DND-41 (cell line): ENCODE measurements at regions not wholly inside any gene's neighbourhood (a gene's known extent, or its start where the extent isn't known, plus 50 kb on each side); places are given as distances from the start of the nearest gene placed in this dataset.
A peak's percentile ranks its signal among the peaks of the same experiment; 100 is the strongest.

Source experiments
- EZH2 ChIP-seq: IDR thresholded peaks from 3 replicates; pipeline ENCODE4 v1.6.1; 2012; ENCODE audit warnings: borderline replicate concordance, low read depth, mild to moderate bottlenecking, moderate library complexity, low read length, inconsistent platforms; ENCODE audit not compliant: severe bottlenecking
- TF ChIP-seq, protein P1 (sequence below): IDR thresholded peaks from 2 replicates; pipeline ENCODE4 v1.5.1; 2012; ENCODE audit warnings: borderline replicate concordance, low read length, moderate library complexity, mild to moderate bottlenecking; ENCODE audit not compliant: poor library complexity, severe bottlenecking; ENCODE audit errors: extremely low read depth

DNA sequence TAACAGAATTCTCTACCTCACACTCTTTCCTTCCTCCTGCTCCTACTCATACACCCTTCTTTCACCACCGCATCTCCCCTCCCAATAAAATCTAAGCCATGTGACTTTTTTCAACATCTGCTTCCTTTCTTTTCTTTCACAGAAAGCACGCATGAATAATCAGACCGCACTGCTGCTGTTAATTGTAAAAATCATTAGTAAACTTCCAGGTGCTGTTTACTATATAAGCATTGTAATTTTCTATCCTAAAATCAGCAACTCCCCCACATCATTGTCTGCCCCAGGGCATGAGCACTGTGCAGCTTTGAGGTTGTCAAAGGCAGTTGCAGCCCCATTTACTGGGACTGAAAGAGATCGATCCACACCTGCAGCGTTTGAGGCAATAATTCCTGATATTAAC lies 782.6 kb upstream of the ID2 start:
- TF ChIP-seq, protein P1, sequence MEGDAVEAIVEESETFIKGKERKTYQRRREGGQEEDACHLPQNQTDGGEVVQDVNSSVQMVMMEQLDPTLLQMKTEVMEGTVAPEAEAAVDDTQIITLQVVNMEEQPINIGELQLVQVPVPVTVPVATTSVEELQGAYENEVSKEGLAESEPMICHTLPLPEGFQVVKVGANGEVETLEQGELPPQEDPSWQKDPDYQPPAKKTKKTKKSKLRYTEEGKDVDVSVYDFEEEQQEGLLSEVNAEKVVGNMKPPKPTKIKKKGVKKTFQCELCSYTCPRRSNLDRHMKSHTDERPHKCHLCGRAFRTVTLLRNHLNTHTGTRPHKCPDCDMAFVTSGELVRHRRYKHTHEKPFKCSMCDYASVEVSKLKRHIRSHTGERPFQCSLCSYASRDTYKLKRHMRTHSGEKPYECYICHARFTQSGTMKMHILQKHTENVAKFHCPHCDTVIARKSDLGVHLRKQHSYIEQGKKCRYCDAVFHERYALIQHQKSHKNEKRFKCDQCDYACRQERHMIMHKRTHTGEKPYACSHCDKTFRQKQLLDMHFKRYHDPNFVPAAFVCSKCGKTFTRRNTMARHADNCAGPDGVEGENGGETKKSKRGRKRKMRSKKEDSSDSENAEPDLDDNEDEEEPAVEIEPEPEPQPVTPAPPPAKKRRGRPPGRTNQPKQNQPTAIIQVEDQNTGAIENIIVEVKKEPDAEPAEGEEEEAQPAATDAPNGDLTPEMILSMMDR: peak; percentile 4
- no peak for TF ChIP-seq EZH2
